HEK293 (cell line): ENCODE measurements at regions not wholly inside any gene's neighbourhood (a gene's known extent, or its start where the extent isn't known, plus 50 kb on each side); places are given as distances from the start of the nearest gene placed in this dataset.

Experiments used
- ZNF473 ChIP-seq: fragments of 450-650 bp; formaldehyde crosslinking; IDR thresholded peaks from 2 replicates; pipeline ENCODE4 v1.5.1; 2017; ENCODE audit warnings: missing biosample characterization, missing genetic modification characterization
- TF ChIP-seq, protein P1 (sequence below): fragments of 450-650 bp; formaldehyde crosslinking; IDR thresholded peaks from 2 replicates; pipeline ENCODE4 v1.5.1; 2016; ENCODE audit warnings: missing biosample characterization, missing genetic modification characterization
- TF ChIP-seq, protein P2 (sequence below): fragments of 450-650 bp; formaldehyde crosslinking; IDR thresholded peaks from 2 replicates; pipeline ENCODE4; 2016; ENCODE audit warnings: missing biosample characterization, missing genetic modification characterization

DNA sequence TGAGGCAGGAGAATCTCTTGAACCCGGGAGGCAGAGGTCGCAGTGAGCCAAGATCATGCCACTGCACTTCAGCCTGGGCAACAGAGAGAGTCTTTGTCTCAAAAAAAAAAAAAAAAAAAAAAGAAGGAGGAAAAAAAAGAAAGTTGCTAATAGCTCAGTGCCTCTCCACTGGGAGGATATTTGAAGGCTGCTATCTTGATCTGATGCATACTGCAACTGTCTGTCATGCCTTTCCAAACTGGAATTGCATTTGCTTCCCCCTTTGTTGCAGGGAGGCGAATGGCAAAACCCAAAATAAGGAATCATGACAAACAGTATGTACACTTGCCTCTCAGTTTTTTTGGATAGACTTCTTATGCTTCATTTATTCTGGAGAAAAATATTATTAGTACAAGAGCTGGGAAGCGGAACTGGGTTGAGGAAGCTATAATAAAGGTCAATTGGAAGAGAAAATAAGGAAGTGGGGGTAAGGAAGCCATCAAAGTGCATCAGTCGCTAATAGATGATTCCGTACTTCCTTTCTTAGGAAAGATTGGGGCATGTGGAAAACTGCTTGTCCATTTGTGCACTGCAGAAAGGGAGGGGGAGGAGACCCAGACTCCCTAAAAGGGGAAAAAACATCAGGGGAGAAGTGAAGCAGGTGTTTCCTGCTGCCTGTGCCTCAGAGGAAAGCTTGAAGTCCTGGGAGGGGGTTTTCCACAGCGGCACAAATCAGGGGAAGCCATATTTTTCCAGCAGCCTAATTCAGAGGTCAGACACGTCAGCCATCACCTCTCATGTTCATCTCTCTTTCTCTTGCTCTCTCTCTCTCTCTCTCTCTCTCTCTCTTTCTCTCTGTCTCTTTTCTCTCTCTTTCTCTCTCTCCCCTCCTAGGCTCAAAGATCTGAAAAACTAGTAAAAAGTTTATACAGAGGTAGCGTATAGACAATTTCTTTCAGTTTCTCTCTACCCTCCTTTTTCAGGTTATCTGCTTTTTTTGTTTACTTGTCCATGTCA, 301.4 kb upstream of the TNP1 start:
- TF ChIP-seq, protein P1, sequence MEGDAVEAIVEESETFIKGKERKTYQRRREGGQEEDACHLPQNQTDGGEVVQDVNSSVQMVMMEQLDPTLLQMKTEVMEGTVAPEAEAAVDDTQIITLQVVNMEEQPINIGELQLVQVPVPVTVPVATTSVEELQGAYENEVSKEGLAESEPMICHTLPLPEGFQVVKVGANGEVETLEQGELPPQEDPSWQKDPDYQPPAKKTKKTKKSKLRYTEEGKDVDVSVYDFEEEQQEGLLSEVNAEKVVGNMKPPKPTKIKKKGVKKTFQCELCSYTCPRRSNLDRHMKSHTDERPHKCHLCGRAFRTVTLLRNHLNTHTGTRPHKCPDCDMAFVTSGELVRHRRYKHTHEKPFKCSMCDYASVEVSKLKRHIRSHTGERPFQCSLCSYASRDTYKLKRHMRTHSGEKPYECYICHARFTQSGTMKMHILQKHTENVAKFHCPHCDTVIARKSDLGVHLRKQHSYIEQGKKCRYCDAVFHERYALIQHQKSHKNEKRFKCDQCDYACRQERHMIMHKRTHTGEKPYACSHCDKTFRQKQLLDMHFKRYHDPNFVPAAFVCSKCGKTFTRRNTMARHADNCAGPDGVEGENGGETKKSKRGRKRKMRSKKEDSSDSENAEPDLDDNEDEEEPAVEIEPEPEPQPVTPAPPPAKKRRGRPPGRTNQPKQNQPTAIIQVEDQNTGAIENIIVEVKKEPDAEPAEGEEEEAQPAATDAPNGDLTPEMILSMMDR: no peak
- TF ChIP-seq, protein P2, sequence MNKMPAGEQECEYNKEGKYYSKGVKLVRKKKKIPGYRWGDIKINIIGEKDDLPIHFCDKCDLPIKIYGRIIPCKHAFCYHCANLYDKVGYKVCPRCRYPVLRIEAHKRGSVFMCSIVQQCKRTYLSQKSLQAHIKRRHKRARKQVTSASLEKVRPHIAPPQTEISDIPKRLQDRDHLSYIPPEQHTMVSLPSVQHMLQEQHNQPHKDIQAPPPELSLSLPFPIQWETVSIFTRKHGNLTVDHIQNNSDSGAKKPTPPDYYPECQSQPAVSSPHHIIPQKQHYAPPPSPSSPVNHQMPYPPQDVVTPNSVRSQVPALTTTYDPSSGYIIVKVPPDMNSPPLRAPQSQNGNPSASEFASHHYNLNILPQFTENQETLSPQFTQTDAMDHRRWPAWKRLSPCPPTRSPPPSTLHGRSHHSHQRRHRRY: no peak
- TF ChIP-seq ZNF473: no peak
